GM13976 (cell line): ENCODE measurements at regions not wholly inside any gene's neighbourhood (a gene's known extent, or its start where the extent isn't known, plus 50 kb on each side); places are given as distances from the start of the nearest gene placed in this dataset.

Experiments
- DNase-seq: peaks from one replicate; pipeline ENCODE4 v3.0.0; 2012; ENCODE audit warnings: low spot score
- in situ Hi-C: fragments of 300-500 bp; cut with MboI; formaldehyde crosslinking; loops from one replicate; pipeline ENCODE4 v1.12.0; 2022; ENCODE audit warnings: low sequenced_read_pairs, mixed read lengths, inconsistent platforms; ENCODE audit not compliant: unreplicated experiment
- TF ChIP-seq, protein P1 (sequence below): IDR thresholded peaks from 2 replicates; pipeline ENCODE4 v1.5.1; 2012; ENCODE audit warnings: borderline replicate concordance, mild to moderate bottlenecking; ENCODE audit not compliant: insufficient read depth; ENCODE audit errors: extremely low read depth, missing control alignments, control extremely low read depth

DNA sequence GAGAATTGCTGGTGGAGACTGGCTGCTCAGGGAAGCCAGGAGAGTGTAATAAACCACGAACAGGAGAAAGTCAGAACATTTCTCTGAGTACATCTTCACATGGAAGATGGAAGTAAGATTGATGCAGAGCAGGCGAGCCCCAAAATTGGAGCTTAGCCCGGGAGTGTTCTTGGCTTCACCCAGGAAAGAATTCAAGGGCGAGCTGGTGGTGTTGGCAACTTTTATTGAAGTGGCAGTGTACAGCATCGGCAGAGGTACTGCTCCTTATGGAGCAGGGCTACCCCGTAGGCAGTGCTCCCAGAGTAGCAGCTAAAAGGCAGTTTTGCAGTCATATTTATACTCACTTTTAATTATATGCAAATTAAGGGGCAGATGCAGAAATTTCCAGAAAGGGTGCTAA lies 281.4 kb upstream of the MEX3C start:
- in situ Hi-C loops: no loop called here
- TF ChIP-seq, protein P1, sequence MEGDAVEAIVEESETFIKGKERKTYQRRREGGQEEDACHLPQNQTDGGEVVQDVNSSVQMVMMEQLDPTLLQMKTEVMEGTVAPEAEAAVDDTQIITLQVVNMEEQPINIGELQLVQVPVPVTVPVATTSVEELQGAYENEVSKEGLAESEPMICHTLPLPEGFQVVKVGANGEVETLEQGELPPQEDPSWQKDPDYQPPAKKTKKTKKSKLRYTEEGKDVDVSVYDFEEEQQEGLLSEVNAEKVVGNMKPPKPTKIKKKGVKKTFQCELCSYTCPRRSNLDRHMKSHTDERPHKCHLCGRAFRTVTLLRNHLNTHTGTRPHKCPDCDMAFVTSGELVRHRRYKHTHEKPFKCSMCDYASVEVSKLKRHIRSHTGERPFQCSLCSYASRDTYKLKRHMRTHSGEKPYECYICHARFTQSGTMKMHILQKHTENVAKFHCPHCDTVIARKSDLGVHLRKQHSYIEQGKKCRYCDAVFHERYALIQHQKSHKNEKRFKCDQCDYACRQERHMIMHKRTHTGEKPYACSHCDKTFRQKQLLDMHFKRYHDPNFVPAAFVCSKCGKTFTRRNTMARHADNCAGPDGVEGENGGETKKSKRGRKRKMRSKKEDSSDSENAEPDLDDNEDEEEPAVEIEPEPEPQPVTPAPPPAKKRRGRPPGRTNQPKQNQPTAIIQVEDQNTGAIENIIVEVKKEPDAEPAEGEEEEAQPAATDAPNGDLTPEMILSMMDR: no peak
- no peak for DNase-seq

DNA sequence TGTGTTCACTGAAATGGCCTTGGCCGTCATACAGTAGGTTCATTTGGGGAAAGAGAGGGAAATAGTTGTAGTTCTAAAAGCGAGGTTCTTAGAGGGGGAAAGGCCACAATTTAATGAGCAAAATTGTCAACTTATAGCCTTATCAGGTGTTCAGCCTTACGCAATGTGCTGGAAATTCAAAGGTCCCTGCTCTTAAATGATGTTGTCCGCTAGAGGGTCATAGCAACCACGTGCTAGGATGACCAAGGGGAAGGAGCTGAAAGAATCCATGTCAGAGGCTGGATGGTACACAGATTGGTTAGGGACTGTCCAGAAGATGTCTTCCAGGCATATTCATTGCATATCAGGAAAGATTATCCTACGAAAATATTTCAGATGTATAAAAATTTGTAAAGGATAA lies 282.3 kb upstream of the MEX3C start:
- in situ Hi-C loops: no loop called here
- DNase-seq: no peak
- TF ChIP-seq, protein P1: no peak

DNA sequence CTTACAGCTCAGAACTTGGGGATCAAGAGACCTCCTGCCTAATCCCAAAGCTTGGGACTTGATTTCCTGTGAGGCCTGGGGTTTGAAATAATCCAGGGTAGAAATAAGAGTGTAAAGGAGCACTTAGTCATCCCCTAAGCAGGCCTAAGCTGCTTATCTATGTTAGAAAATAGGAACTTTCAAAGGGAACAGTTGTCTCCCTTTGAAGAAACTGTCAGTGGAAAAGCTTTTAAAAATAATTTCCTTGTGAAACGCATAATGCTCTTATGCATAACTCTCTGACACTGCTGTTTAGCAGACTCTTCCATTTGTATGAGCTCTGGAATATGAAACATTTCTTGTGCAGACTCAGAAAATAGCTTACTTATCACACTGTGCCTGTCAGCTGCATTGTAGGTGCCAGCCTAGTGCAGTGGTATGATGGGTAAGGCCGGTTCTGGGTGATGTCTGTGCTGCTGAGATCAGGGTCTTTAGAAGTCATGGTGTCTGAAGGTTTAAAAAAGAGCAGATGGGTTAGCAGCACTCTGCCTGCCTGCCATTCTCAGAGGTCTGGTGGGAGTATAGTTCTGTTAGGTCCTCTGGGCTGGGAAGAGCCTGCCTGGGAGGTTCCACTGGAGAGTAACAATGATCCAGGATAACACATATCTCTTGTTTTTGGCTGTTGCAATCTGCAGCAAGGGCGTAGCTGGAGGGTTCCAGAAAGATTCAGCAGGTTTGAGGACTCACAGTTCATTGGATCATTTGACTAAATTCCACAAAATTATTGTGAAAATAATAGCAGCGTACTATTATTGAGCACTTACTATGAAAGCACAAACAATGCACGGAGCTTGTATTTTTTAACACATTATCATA lies 283.2 kb upstream of the MEX3C start:
- in situ Hi-C loops: no loop called here
- DNase-seq: no peak
- TF ChIP-seq, protein P1: no peak

DNA sequence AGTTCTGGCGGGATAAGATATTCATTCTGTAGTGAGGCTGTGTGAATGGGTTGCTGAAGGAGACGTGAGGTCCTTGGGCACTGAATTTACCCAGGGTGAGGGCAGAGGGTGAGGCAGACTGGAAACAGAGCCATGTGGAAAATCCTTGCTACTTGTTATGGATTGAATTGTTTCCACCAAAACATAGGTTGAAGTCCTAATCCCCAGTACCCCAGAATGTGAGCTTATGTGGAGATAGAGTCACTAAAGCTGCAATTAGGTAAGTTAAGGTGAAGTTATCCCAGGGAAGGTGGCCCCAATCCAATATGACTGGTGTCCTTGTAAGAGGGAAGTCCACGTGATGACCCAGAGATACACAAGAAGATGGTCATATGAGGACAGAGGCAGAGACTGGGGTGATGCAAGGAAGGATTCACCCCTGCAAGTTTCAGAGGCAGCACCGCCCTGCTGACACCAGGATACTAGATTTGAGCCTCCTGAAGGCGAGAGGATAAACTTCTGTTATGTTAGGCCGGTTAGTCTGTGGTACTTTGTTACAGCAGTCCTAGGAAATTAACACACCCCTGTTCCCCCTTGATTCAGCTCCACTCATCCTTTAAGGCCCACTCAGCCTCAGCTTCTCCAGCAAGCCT lies 289.4 kb upstream of the MEX3C start:
- in situ Hi-C loops: no loop called here
- TF ChIP-seq, protein P1: no peak
- no peak for DNase-seq

DNA sequence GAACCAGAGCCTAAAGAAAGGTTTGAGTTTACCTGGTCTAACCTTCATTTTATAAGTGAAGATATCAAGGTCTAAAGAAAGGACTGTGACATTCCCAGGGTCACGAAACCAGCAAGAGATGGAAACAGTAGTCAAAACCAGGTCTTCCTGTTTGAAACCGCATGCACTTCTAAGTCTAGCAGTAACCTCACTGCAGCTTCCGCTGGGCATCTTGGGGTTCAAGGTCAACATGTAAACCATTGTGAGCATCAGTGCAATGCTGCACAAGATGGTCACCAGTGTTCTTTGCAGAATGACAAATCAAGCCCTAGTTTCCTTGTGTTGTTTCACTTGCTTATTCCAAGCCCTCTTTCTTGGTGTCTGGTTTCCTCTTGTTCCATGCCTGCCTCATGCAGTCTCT lies 292.9 kb upstream of the MEX3C start:
- TF ChIP-seq, protein P1: no peak
- DNase-seq: no peak
- in situ Hi-C loops: no loop called here

DNA sequence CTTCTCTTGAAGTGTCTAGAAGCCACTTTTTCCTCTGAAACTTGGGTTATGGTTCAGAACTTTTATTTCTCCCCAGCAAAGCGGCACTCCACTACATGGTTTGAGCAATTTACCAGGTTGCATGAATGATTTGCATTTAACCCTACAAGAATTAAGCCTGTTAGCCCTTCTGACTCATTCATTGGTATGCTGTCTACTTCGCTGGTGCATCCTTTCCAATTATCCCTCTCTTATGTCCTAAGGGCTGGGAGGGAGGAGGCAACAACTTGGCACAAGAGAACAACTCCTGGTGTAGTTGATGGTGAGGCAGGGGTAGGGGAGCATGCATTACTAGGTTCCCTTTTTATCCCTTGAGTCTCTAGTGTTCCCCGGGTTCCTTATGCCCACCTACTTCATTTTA lies 293.4 kb upstream of the MEX3C start:
- in situ Hi-C loops: no loop called here
- no peak for DNase-seq

More for the DNA sequence above, 293.4 kb upstream of the MEX3C start:
- TF ChIP-seq, protein P1: no peak
